ENCODE measurements at regions not wholly inside any gene's neighbourhood (a gene's known extent, or its start where the extent isn't known, plus 50 kb on each side); places are given as distances from the start of the nearest gene placed in this dataset.

- Histone ChIP-seq H3K36me3 (no peaks in the 10 kb centered on the region), H3K27me3 (no peaks in the 10 kb centered on the region), H3K9me3 (no peaks in the 10 kb centered on the region), H3K4me1 (no peaks in the 10 kb centered on the region), H3K27ac (no peak overlapping the region), H3K4me3 (no peak overlapping the region)
- no peak for TF ChIP-seq CTCF (IDR thresholded peaks at IDR 0.05)
- DNase-seq (ENCODE audit: low spot score): no peak
Measured at GRCh38 chr11:64461081-64461480, 94.7 kb upstream of the SLC22A11 start.

- no peak for DNase-seq (ENCODE audit: low spot score)
- no peak for TF ChIP-seq CTCF (IDR thresholded peaks at IDR 0.05)
- H3K4me1 ChIP-seq: no peaks in the 10 kb centered on the region
- no peaks in the 10 kb centered on the region for H3K36me3 ChIP-seq
- no peak overlapping the region for H3K27ac ChIP-seq
- H3K4me3 ChIP-seq: no peak overlapping the region
- H3K27me3 ChIP-seq: no peaks in the 10 kb centered on the region
- no peaks in the 10 kb centered on the region for H3K9me3 ChIP-seq
Measured at GRCh38 chr11:64466115-64466718, 89.5 kb upstream of the SLC22A11 start.

GRCh38 chr11:64469288-64469687 lies 86.5 kb upstream of the SLC22A11 start:
- no peaks in the 10 kb centered on the region for H3K36me3 ChIP-seq
- no peaks in the 10 kb centered on the region for H3K27me3 ChIP-seq
- DNase-seq (ENCODE audit: low spot score): no peak
- H3K4me3 ChIP-seq: no peak overlapping the region
- TF ChIP-seq CTCF (IDR thresholded peaks at IDR 0.05): no peak
- H3K9me3 ChIP-seq: no peaks in the 10 kb centered on the region
- H3K4me1 ChIP-seq: no peaks in the 10 kb centered on the region
- H3K27ac ChIP-seq: no peak overlapping the region

GRCh38 chr11:64472593-64473455 lies 82.9 kb upstream of the SLC22A11 start:
- H3K27me3 ChIP-seq: no peaks in the 10 kb centered on the region
- no peak overlapping the region for H3K4me3 ChIP-seq
- no peak for TF ChIP-seq CTCF (IDR thresholded peaks at IDR 0.05)
- H3K27ac ChIP-seq: no peak overlapping the region
- no peak for DNase-seq (ENCODE audit: low spot score)
- H3K4me1 ChIP-seq: no peaks in the 10 kb centered on the region
- no peaks in the 10 kb centered on the region for H3K9me3 ChIP-seq
- no peaks in the 10 kb centered on the region for H3K36me3 ChIP-seq

GRCh38 chr11:64474680-64475079 lies 81.1 kb upstream of the SLC22A11 start:
- Histone ChIP-seq H3K27ac (no peak overlapping the region), H3K36me3 (no peaks in the 10 kb centered on the region), H3K4me3 (no peak overlapping the region), H3K4me1 (no peaks in the 10 kb centered on the region), H3K9me3 (no peaks in the 10 kb centered on the region), H3K27me3 (no peaks in the 10 kb centered on the region)
- no peak for TF ChIP-seq CTCF (IDR thresholded peaks at IDR 0.05)
- no peak for DNase-seq (ENCODE audit: low spot score)
